HUDEP-2 (cell line): ENCODE measurements at regions not wholly inside any gene's neighbourhood (a gene's known extent, or its start where the extent isn't known, plus 50 kb on each side); places are given as distances from the start of the nearest gene placed in this dataset.

Source experiments
- DNase-seq, 76 experiments: peaks; one replicate each; lab custom pipeline; 2025; ENCODE audit not compliant: unreplicated experiment in 76 of 76; lab: John Stamatoyannopoulos, UW

GRCh38 chr14:101098177-101098576 lies 194.7 kb upstream of the RTL1 start:
- no peak for DNase-seq

GRCh38 chr14:101098641-101099040 lies 195.1 kb upstream of the RTL1 start:
- DNase-seq, result no peak

- no peak for DNase-seq
Measured at GRCh38 chr14:101101456-101102056, 198.0 kb upstream of the RTL1 start.

- no peak for DNase-seq
Measured at GRCh38 chr14:101102875-101103274, 199.4 kb upstream of the RTL1 start.

GRCh38 chr14:101103321-101103901 lies 199.9 kb upstream of the RTL1 start:
- no peak for DNase-seq

- DNase-seq, result no peak
Measured at GRCh38 chr14:101104485-101104884, 201.0 kb upstream of the RTL1 start.

- no peak for DNase-seq
Measured at GRCh38 chr14:101105045-101105444, 201.5 kb upstream of the RTL1 start.

GRCh38 chr14:101108579-101109346 lies 205.2 kb upstream of the RTL1 start:
- no peak for DNase-seq

GRCh38 chr14:101109347-101109638 lies 205.8 kb upstream of the RTL1 start:
- no peak for DNase-seq

- no peak for DNase-seq
Measured at GRCh38 chr14:101109981-101110728, 206.6 kb upstream of the RTL1 start.

GRCh38 chr14:101110729-101111619 lies 207.5 kb upstream of the RTL1 start:
- DNase-seq, result no peak

- DNase-seq, result no peak
Measured at GRCh38 chr14:101111620-101112290, 208.2 kb upstream of the RTL1 start.

GRCh38 chr14:101112351-101113107 lies 209.0 kb upstream of the RTL1 start:
- DNase-seq, result no peak

- no peak for DNase-seq
Measured at GRCh38 chr14:101113108-101113612, 209.6 kb upstream of the RTL1 start.

- DNase-seq, result no peak
Measured at GRCh38 chr14:101113835-101114725, 210.6 kb upstream of the RTL1 start.

GRCh38 chr14:101114726-101115515 lies 211.4 kb upstream of the RTL1 start:
- DNase-seq, result no peak

- no peak for DNase-seq
Measured at GRCh38 chr14:101115652-101116051, 212.1 kb upstream of the RTL1 start.
